G401.6 (cell line): ENCODE measurements at regions not wholly inside any gene's neighbourhood (a gene's known extent, or its start where the extent isn't known, plus 50 kb on each side); places are given as distances from the start of the nearest gene placed in this dataset.

Experiments
- FAIRE-seq: peaks from 2 replicates; lab custom pipeline; 2012; peaks lifted over from hg19 to GRCh38; lab: Jason Lieb, UNC

DNA sequence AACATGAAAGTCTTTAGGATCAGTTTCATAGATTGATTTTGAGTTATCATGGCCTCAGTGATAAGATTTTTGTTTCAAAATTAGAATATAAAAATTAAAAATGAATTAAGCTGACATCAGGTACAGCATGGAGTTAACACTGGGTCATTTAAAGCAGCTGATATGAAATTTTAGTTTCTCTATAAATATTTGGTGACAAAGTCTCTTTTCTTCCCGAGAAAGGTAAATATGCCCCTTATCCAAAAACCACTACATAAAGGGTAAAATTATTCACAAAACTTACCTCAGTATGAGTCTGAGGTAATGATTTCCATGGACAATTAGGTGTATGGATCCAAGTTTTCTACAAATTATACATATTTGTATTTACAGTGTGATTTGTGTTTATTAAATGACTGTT, 121.5 kb upstream of the PJA2 start:
- FAIRE-seq: no peak

DNA sequence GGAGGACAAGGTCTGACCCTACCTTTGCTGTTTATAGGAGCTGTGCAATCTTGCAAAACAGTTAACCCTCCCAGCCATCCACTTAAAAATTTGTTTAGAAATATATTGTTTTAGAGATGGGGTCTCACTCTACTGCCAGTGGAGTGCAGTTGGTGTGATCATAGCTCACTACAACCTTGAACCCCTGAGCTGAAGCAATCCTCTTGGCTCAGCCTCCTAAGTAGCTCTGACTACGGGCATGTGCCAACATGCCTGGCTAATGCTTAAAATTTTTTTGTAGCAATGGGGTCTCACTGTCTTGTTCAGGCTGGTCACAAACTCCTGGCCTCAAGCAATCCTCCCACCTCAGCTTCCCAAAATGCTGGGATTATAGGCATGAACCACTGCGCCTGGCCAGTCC, 120.2 kb upstream of the PJA2 start:
- no peak for FAIRE-seq

GRCh38 chr5:109529520-109529919, 119.7 kb upstream of the PJA2 start:
- FAIRE-seq: no peak

DNA sequence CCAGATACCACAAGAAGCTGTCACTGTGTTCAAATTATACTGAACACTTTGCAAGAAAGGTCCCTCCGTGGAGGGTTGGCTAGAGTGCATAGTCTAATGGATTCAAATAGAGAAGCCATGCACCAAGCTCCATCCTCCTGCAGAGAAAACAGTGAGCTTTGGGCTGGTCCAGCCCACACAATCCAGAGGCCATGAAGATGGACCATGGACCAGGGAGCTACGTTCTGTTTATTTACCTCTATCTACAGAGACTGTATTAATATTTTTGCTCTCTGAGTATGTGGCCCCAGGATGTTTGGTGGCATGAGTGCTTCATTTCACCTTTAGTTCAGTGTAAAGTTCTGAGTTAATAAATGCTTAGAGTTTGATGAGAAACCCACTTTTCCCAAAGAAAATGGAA, 114.8 kb upstream of the PJA2 start:
- no peak for FAIRE-seq

- FAIRE-seq: no peak
Observed at GRCh38 chr5:109524026-109524425, 114.3 kb upstream of the PJA2 start.

- FAIRE-seq: no peak
Observed at GRCh38 chr5:109522404-109522803, 112.6 kb upstream of the PJA2 start.

DNA sequence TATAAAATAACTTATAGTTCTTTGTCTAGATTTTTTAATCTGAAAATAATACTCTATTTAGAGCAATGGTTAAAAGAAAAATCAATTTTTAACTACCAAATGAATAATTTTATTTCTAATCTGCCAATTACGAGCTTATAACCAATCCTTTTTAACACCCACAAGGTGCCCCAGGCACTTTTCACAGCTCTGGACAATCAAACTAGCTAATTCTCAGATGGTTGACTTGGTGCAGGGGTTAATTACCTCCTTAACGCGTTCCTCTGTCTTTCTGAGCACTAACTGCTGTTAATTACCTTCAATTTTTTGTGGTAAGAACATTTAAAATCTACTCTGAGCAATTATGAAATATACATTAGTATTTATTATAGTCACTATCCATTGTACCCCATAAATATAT, 109.6 kb upstream of the PJA2 start:
- FAIRE-seq: no peak

- FAIRE-seq: no peak
Observed at GRCh38 chr5:109516390-109516789, 106.6 kb upstream of the PJA2 start.

DNA sequence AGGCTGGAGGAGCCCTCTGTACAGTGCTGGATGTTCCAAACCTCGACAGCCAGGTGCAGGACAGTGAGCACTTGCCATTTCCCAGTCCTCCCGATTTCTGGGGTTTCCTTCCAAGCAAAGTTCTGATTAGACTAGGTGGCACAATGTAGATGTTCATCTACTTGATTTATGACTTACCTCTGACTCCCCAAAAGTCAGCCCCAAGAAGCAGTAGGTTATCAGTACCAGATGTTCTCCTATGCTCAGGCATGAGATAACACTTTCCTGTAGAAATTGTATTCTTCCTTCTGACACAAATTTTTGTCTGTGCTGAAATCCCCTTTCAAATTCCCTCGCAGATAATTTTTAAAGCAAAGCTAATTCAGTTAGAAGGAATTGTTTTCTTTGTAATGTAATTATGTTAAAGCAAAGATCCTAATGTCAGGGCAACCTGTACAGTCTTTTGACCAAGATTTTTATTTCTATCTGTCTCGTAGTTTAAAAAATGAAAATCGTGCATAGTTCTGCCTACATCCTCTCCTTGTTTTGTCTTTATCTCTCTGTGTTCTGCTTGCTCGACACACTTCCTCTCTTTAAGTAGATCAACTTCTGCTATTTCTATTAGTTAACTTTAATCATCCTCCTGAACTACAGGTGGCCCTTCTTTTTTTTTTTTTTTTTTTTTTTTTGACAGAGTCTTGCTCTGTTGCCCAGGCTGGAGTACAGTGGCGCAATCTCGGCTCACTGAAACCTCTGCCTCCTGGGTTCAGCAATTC, 102.4 kb upstream of the PJA2 start:
- no peak for FAIRE-seq

DNA sequence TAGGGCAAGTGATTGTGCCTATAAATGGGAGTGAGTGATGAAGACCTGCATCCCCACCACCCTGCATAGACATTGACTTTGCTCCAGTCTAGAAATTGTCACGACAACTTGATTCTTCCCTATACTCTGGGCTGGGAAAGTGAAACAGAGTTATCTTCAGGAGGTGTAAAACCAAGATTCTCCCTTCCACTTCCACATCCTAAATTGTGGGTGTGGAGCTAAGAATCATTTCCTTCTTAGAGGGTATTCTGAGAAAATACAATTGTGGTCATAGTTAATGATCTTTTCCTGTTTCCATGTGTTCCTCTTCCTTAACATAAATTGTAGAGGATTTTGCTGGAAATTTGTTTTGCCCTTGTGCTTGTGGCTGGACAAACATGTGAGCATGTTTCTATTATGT, 96.8 kb upstream of the PJA2 start:
- FAIRE-seq: no peak

DNA sequence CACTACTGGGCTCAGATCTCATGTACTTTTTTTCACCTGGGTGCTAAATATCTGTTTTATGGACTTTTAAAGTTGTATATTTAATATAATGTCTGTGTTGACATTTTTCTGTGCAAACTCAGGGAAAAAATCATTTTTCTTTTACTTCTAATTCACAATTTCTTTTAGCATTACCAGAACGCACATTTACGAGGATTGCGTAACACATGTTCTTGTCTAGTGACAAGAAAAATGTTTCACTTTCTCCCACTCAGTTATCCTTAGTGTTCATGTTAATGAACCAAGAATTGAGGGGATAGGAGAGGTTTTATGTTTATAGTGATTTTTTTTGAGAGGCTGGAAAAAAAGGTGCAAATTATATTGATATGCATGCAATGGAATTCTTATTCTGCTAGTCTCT, 86.3 kb upstream of the PJA2 start:
- FAIRE-seq: no peak

- FAIRE-seq: no peak
Observed at GRCh38 chr5:109487753-109488420, 78.1 kb upstream of the PJA2 start.

DNA sequence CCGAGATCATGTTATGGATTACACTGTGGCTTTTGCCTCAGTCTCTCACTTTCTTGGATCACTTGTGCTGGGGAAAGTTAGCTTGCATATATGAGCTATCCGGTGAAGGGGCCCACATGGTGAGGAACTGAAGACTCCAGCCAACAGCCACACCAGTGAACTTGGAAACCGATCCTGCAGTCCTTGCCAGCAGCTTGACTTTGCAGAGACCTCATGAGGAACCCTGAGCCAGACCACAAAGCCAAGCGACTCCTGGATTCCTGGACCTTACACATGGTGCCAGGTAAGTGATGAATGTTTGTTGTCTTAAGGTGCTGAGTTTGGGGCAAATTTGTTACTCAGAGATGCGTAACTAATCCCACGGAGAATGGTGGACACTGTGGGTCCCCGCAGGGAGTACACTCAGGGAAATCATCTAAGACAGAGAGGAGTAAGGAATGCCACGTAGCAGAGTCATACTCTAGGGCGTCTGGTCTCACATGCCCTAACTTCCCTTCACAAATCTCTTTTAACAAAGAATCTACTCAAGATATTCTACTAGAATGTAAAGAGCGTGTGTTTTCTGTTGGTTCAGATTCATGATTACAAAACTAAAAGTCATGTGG, 76.5 kb upstream of the PJA2 start:
- no peak for FAIRE-seq

- FAIRE-seq: no peak
Observed at GRCh38 chr5:109485030-109485429, 75.3 kb upstream of the PJA2 start.

DNA sequence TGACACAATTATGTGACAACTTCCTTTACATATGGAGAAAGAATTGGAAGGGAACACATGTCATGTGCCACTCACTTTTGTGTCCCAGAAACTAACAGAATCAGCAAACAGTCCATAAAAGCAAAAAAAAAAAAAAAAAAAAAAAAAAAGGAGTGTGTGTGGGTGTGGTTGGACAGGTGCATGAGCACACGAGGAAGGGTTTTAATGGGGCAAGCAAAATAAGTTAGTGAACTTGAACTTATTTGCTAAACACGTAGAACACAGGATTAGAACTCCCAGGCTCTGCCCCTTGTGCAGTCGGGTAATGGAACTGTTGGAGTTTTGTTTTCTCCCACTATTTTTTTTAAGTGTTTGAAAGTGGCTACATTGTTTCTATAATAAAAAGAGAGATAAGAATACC, 74.8 kb upstream of the PJA2 start:
- no peak for FAIRE-seq

GRCh38 chr5:109483395-109483971, 73.7 kb upstream of the PJA2 start:
- no peak for FAIRE-seq

GRCh38 chr5:109482748-109483147, 73.0 kb upstream of the PJA2 start:
- FAIRE-seq: no peak

- FAIRE-seq: peak; percentile 96
Observed at GRCh38 chr5:109479260-109479860, 69.6 kb upstream of the PJA2 start.

GRCh38 chr5:109478830-109479229, 69.1 kb upstream of the PJA2 start:
- FAIRE-seq: no peak

DNA sequence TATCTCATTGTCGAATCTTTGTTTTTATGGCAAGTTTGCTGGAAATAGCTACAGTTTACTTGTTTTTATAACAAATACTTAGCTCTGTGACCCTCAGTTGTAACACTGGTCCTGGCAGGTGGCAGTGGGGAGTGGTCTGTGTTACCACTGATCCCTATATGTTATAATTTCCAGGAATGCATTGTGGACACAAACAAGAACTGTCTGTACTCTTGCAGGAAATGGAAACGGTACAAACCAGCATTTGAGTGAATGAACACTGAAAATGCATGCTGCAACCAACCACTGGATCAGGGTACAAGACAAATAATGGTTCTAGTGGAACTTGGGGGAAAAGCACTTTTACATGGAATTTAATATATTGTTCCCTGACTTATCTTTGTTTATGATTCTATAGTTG, 66.5 kb upstream of the PJA2 start:
- FAIRE-seq: no peak

DNA sequence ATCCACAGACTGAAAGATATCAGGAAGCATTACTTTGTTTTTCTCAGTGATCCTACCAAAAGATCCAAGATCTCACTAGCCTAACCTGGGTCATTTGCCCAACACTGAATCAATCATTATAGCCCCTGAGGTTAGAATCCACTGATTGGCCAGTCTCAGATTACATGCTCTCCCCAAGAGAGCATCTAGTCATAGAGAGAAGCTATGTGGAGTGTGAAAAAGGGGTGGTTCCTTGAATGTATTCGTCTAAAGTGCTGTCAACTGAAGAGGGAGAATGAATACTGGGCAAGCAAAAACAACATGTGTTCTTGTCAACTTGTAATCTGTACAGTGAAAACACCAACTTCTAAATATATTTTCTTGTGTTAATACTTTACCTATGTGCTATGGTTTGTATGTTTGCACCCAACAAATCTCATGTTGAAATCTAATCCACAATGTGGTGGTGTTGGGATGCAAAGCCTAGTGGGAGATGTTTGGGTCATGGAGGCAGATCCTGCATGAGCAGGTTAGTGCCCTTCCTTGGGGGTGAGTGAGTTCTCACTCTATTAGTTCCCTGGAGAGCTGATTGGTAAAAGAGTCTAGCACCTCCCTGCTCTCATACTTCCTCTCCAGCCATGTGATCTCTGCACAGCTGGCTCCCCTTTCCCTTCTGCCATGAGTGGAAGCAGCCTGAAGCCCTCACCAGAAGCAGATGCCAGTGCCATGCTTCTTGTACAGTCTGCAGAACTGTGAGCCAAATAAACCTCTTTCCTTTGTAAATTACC, 60.3 kb upstream of the PJA2 start:
- no peak for FAIRE-seq

DNA sequence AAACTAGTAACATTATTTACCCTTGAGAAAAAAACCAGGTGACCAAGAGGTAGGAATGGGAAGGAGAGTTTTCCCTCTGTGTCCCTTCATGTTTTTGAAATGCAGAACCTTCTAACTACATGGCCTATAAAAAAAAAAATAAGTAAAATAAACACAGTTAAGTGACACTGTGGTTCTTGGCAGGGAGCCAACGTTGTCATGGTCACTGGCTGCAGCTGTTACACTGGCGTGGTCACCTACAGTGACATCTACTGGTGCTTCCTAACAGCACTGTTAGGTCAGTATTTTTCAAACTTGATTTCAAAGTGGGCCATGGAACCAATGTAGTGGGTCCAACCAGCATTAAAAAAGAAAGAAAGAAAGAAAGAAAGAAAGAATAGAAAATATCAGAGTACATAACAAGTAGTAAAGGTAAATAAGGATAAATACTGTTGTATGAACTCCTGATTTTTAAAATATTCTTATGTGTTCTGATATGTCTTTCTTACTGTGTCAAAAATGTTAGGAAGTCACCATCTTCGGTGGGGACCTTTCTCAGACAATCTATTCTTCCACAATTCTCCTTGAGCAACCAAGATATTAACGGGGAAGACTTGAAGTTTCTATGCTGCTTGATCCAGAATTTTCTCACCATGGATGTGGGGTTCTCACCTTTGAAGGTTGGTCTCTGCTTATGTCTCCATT, 59.1 kb upstream of the PJA2 start:
- peak; percentile 15 for FAIRE-seq
